ENCODE measurements at regions not wholly inside any gene's neighbourhood (a gene's known extent, or its start where the extent isn't known, plus 50 kb on each side); places are given as distances from the start of the nearest gene placed in this dataset.

DNA sequence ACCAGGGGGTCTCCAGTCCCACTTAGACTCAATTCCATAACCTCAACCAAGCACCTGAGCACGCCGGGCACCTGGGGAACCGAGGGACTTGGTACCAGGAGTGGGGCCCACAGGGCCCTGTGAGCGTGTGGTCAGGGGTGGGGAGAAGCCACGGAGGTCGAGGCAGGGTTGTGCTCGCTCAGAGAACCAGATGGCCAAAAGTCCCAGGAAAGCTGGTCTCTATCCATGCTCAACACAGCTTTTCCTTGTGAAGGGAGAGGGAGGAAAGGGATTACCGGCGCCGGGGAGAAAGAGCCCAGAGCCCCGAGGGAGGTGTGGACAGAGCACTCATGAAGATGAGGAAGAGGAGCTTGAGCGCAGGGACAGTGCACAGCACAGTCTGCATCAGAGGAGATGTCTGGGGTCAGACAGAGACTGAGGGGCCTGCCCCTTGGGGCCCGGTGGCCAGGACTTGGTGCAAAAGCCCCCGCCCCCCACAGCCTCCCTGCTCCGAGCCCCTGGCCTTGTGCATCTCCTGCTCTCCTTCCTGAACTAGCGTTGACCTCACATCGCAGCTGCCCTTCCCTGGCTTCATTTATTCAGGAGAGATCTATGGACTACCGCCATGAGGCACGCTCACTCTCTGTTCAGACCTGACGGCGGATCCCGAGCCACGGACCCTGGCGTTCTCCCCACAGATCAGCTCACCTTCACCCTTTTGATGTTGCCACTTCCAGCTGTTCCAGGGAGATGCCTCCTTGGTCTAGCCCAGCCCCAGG lies 355.4 kb upstream of the TNRC6C start:
- Histone ChIP-seq H3K9me3 (no peaks in the 10 kb centered on the region), H3K4me1 (peaks cover 0 to 43% of the 10 kb centered on the region in 2 donors), H3K27ac (peak overlapping the region; percentile 92 to 99), H3K4me3 (no peak overlapping the region), H3K27me3 (no peaks in the 10 kb centered on the region), H3K36me3 (no peaks in the 10 kb centered on the region)
- TF ChIP-seq, protein P1, sequence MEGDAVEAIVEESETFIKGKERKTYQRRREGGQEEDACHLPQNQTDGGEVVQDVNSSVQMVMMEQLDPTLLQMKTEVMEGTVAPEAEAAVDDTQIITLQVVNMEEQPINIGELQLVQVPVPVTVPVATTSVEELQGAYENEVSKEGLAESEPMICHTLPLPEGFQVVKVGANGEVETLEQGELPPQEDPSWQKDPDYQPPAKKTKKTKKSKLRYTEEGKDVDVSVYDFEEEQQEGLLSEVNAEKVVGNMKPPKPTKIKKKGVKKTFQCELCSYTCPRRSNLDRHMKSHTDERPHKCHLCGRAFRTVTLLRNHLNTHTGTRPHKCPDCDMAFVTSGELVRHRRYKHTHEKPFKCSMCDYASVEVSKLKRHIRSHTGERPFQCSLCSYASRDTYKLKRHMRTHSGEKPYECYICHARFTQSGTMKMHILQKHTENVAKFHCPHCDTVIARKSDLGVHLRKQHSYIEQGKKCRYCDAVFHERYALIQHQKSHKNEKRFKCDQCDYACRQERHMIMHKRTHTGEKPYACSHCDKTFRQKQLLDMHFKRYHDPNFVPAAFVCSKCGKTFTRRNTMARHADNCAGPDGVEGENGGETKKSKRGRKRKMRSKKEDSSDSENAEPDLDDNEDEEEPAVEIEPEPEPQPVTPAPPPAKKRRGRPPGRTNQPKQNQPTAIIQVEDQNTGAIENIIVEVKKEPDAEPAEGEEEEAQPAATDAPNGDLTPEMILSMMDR (IDR thresholded peaks at IDR 0.05): no peak
- DNase-seq (ENCODE audit: low spot score): no peak

DNA sequence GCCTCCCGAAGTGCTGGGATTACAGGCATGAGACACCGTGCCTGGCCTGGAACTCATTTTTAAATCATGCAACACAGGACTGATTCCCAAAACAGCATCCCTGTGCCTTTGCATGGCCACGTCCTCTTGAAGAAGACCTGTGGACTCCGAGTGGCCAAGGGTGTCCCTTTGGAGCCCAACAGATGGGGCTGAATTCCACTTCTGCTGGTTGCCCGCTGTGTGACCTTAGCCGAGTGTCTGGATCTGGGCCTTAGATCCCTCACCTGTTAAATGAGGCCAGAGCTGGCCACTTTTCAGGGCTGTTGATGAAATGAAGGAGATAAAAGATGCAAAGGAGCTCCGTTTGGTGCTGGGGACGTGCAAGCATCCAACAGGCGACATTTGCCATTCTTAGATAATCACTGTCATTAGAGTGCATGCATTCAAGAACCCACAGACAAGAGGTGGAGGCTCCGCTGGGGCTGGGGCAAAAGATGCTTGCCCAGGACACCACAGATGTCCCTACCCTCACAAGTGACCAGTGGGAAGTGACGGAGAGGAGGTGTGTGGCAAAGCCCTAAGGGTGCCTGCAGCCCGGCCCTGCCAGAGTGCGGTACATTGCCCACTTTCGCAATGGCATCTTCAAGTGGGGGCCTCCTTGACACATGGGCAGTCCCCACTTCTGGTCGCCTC lies 354.1 kb upstream of the TNRC6C start:
- Histone ChIP-seq H3K9me3 (no peaks in the 10 kb centered on the region), H3K27me3 (no peaks in the 10 kb centered on the region), H3K4me3 (no peak overlapping the region), H3K27ac (peak overlapping the region; percentile 92 to 99), H3K4me1 (peaks cover 0 to 43% of the 10 kb centered on the region in 2 donors), H3K36me3 (no peaks in the 10 kb centered on the region)
- TF ChIP-seq, protein P1 (IDR thresholded peaks at IDR 0.05): no peak
- no peak for DNase-seq (ENCODE audit: low spot score)

DNA sequence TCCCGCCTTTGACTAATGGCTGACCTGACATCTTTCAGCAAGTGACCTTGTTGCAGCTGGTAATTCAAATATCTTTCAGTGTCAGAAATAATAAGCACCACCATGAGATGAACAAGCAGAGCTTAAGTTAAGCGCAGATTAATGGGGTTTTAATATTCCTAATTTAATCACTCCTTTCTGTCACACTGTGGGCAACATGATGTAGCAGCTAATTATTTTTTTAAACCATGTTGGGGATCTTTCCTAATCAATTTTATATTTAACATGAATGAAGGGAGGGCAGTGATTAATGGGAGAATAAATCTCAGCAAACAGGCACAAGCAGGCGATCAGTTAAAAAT lies 353.6 kb upstream of the TNRC6C start:
- no peak for DNase-seq (ENCODE audit: low spot score)
- Histone ChIP-seq H3K27me3 (no peaks in the 10 kb centered on the region), H3K36me3 (no peaks in the 10 kb centered on the region), H3K27ac (peak overlapping the region; percentile 92 to 99), H3K4me3 (no peak overlapping the region), H3K9me3 (no peaks in the 10 kb centered on the region), H3K4me1 (peaks cover 0 to 43% of the 10 kb centered on the region in 2 donors)
- TF ChIP-seq, protein P1 (IDR thresholded peaks at IDR 0.05): no peak

DNA sequence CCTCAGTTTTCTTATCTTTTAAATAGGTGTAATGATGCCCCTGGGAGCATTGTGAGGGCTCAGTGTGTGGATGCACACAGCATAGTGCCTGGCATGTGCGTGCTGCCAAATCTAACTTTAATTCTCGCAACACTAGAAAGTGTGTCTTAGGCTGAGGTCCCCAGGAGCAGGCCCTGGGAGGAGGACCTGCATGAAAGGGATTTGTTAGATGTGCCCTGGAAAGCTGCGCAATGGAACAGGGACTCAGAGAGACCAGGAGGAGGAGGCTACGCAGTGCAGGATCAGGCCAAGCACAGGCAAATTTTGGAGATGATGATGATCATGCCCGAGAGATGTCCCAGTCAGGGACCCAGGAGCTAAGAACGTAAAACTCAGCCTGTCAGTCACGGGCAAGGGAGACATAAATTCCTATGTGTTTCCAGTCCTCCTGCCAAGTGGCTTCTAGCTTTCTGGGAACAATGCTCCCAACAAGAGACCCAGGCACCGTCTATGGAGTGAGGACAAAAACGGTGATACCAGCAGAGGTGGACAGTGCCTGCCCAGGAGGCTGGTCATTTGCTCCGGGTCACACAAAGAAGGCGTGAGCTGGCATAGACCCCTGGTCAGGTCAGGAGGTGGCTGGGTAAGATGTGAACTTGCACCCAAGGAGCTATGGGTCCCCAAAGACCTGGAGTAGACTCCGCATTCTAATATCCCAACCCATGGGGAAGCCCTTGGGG lies 352.2 kb upstream of the TNRC6C start:
- Histone ChIP-seq H3K36me3 (no peaks in the 10 kb centered on the region), H3K4me3 (no peak overlapping the region), H3K9me3 (no peaks in the 10 kb centered on the region), H3K27ac (no peak overlapping the region), H3K27me3 (no peaks in the 10 kb centered on the region), H3K4me1 (peaks cover 0 to 34% of the 10 kb centered on the region in 2 donors)
- TF ChIP-seq, protein P1 (IDR thresholded peaks at IDR 0.05): no peak
- DNase-seq (ENCODE audit: low spot score): no peak

DNA sequence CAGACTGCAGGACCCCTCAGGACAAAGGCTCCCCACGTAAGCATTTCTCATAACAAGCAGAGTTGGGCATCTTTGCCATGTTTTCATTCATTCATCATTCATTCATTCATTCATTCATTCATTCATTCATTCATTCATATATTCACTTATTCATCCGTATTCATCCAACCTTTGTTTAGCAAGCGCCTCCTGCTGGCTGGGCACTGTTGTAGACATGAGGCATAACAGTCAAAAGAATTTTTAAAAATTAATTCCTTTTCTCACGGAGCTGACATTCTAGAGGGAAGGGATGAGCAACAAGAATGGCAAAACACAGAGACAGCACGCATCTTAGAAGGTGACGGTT lies 351.7 kb upstream of the TNRC6C start:
- no peaks in the 10 kb centered on the region for H3K9me3 ChIP-seq
- H3K4me1 ChIP-seq: peaks cover 0 to 29% of the 10 kb centered on the region in 2 donors
- no peak overlapping the region for H3K27ac ChIP-seq
- no peaks in the 10 kb centered on the region for H3K27me3 ChIP-seq
- H3K4me3 ChIP-seq: no peak overlapping the region
- no peak for DNase-seq (ENCODE audit: low spot score)
- TF ChIP-seq, protein P1 (IDR thresholded peaks at IDR 0.05): no peak
- H3K36me3 ChIP-seq: no peaks in the 10 kb centered on the region

Data from right atrium auricular region (tissue), 2 donors.